ENCODE measurements at regions not wholly inside any gene's neighbourhood (a gene's known extent, or its start where the extent isn't known, plus 50 kb on each side); places are given as distances from the start of the nearest gene placed in this dataset.

DNA sequence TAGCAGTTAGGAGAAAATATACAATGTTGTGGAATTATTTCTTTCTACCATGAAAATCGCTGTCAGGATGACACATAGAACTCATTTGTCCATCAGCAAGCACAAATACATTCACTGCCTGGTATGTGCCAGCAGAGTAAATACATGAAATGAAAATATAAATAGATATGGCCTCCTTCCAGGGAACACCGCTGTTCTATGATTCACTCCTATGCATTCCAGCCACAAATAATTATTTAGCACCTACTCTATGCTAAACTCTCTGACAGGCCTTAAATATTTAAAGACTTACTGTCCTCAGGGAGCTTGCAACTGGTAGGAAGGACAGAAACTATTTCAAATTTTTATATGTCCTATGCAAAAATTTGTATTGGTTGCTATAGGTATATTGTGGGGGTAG, 975.0 kb upstream of the NCAM2 start:
- no peaks in the 10 kb centered on the region for H4K20me1 ChIP-seq (ENCODE audit: insufficient read depth, low read length)
- ChIA-PET POLR2A (no interaction called here), CTCF (ENCODE audit: unreplicated experiment) (no interaction called here)
- no peak overlapping the region for H3K4me2 ChIP-seq (ENCODE audit: low read length)
- H3K4me3 ChIP-seq (ENCODE audit: low read depth, low read length, poor library complexity, severe bottlenecking) = no peak overlapping the region
- no peak for TF ChIP-seq EZH2phosphoT487 (IDR thresholded peaks at IDR 0.05; ENCODE audit: borderline replicate concordance, low read depth, low read length)
- TF ChIP-seq, protein P1, sequence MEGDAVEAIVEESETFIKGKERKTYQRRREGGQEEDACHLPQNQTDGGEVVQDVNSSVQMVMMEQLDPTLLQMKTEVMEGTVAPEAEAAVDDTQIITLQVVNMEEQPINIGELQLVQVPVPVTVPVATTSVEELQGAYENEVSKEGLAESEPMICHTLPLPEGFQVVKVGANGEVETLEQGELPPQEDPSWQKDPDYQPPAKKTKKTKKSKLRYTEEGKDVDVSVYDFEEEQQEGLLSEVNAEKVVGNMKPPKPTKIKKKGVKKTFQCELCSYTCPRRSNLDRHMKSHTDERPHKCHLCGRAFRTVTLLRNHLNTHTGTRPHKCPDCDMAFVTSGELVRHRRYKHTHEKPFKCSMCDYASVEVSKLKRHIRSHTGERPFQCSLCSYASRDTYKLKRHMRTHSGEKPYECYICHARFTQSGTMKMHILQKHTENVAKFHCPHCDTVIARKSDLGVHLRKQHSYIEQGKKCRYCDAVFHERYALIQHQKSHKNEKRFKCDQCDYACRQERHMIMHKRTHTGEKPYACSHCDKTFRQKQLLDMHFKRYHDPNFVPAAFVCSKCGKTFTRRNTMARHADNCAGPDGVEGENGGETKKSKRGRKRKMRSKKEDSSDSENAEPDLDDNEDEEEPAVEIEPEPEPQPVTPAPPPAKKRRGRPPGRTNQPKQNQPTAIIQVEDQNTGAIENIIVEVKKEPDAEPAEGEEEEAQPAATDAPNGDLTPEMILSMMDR (conservative IDR thresholded peaks at IDR 0.05; ENCODE audit: low read length) = no peak
- intact Hi-C loops (cut with micrococcal nuclease; ENCODE audit: unreplicated experiment) = no loop called here
- H2AFZ ChIP-seq (ENCODE audit: low read length) = no peak overlapping the region
- no TSS peak for BruUV-seq (replicated peaks)
- H3K27ac ChIP-seq (ENCODE audit: low read depth, low read length, poor library complexity, severe bottlenecking) = no peak overlapping the region
- H3K79me2 ChIP-seq (ENCODE audit: insufficient read depth, low read depth, low read length) = no peaks in the 10 kb centered on the region
- H3K9me2 ChIP-seq (ENCODE audit: insufficient read depth, low read length) = no peaks in the 10 kb centered on the region
- no peak for DNase-seq (ENCODE audit: low spot score)
- no peaks in the 10 kb centered on the region for H3K36me3 ChIP-seq (ENCODE audit: insufficient read depth, low read length)
- no peaks in the 10 kb centered on the region for H3K4me1 ChIP-seq (ENCODE audit: insufficient read depth, low read length, poor library complexity, severe bottlenecking)
- H3K9me3 ChIP-seq (ENCODE audit: low read length) = peaks cover 32% of the 10 kb centered on the region; the same call in 1 of the 2 replicates

DNA sequence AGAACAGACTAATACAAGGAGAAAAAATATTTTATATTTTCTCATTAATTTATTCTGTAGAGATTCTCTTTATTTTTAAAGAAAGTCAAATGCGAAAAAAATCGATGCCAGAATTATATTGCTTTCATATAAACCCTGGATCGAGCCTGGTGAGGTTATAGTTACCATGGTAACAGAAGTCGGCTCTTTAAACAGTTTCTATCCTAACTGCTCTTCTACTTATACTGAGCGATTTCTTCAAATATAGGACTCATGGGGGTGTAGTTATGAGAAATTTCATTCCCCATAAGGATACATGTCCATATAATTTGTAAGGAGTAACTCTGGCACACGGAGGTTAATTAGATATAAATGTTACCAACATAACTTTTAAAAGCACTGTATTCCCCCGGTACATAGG, 973.5 kb upstream of the NCAM2 start:
- intact Hi-C loops (cut with micrococcal nuclease; ENCODE audit: unreplicated experiment) = no loop called here
- Histone ChIP-seq H3K9me3 (ENCODE audit: low read length) (peaks cover 31% of the 10 kb centered on the region; the same call in 1 of the 2 replicates), H3K79me2 (ENCODE audit: insufficient read depth, low read depth, low read length) (no peaks in the 10 kb centered on the region), H3K4me3 (ENCODE audit: low read depth, low read length, poor library complexity, severe bottlenecking) (no peak overlapping the region), H3K36me3 (ENCODE audit: insufficient read depth, low read length) (no peaks in the 10 kb centered on the region), H3K27ac (ENCODE audit: low read depth, low read length, poor library complexity, severe bottlenecking) (no peak overlapping the region), H2AFZ (ENCODE audit: low read length) (no peak overlapping the region), H3K4me2 (ENCODE audit: low read length) (no peak overlapping the region), H3K4me1 (ENCODE audit: insufficient read depth, low read length, poor library complexity, severe bottlenecking) (no peaks in the 10 kb centered on the region), H3K9me2 (ENCODE audit: insufficient read depth, low read length) (no peaks in the 10 kb centered on the region), H4K20me1 (ENCODE audit: insufficient read depth, low read length) (no peaks in the 10 kb centered on the region)
- BruUV-seq (replicated peaks) = no TSS peak
- no peak for DNase-seq (ENCODE audit: low spot score)
- CTCF ChIA-PET (ENCODE audit: unreplicated experiment) = no interaction called here
- POLR2A ChIA-PET = no interaction called here
- TF ChIP-seq, protein P1 (conservative IDR thresholded peaks at IDR 0.05; ENCODE audit: low read length) = no peak
- TF ChIP-seq EZH2phosphoT487 (IDR thresholded peaks at IDR 0.05; ENCODE audit: borderline replicate concordance, low read depth, low read length) = no peak

DNA sequence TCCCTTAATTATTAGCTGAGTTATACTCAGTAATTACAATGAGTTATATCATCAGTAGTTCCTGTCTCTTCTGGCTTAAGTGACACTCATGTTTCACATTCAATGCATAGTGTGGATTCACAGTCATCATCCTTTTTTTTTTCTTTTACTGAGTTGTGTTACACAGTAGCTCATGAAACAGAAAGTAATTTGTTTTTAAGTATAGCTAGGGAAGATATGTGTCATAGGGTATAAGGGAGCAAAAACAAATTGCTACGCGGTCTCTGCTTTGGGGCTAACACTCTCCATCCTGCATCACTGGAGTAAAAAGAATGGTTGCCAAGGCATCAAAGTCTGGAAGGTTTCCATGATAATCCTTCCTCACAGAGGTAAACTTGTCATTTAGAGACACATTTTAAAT, 971.7 kb upstream of the NCAM2 start:
- H3K4me1 ChIP-seq (ENCODE audit: insufficient read depth, low read length, poor library complexity, severe bottlenecking) = no peaks in the 10 kb centered on the region
- no peaks in the 10 kb centered on the region for H3K79me2 ChIP-seq (ENCODE audit: insufficient read depth, low read depth, low read length)
- intact Hi-C loops (cut with micrococcal nuclease; ENCODE audit: unreplicated experiment) = no loop called here
- no peak overlapping the region for H3K4me3 ChIP-seq (ENCODE audit: low read depth, low read length, poor library complexity, severe bottlenecking)
- H3K9me3 ChIP-seq (ENCODE audit: low read length) = peaks cover 20% of the 10 kb centered on the region; the same call in 1 of the 2 replicates
- H3K4me2 ChIP-seq (ENCODE audit: low read length) = no peak overlapping the region
- no peaks in the 10 kb centered on the region for H3K36me3 ChIP-seq (ENCODE audit: insufficient read depth, low read length)
- no peaks in the 10 kb centered on the region for H4K20me1 ChIP-seq (ENCODE audit: insufficient read depth, low read length)
- H3K27ac ChIP-seq (ENCODE audit: low read depth, low read length, poor library complexity, severe bottlenecking) = no peak overlapping the region
- ChIA-PET CTCF (ENCODE audit: unreplicated experiment) (no interaction called here), POLR2A (interaction anchor here (0.5 kb wide), 1 partner anchor 50 kb away, joined by 3 read pairs; no protein-coding TSS in a partner anchor)
- H3K9me2 ChIP-seq (ENCODE audit: insufficient read depth, low read length) = no peaks in the 10 kb centered on the region
- BruUV-seq (replicated peaks) = no TSS peak
- no peak for DNase-seq (ENCODE audit: low spot score)
- H2AFZ ChIP-seq (ENCODE audit: low read length) = no peak overlapping the region
- TF ChIP-seq, protein P1 (conservative IDR thresholded peaks at IDR 0.05; ENCODE audit: low read length) = no peak
- no peak for TF ChIP-seq EZH2phosphoT487 (IDR thresholded peaks at IDR 0.05; ENCODE audit: borderline replicate concordance, low read depth, low read length)

Measured in OCI-LY7 (cell line).